ENCODE measurements at regions not wholly inside any gene's neighbourhood (a gene's known extent, or its start where the extent isn't known, plus 50 kb on each side); places are given as distances from the start of the nearest gene placed in this dataset.
A peak's percentile ranks its signal among the peaks of the same experiment; 100 is the strongest.

- no peak for DNase-seq (ENCODE audit: low spot score)
Measured at GRCh38 chr2:146138820-146139219, 1618.9 kb upstream of the ZEB2 start.

- no peak for DNase-seq (ENCODE audit: low spot score)
Measured at GRCh38 chr2:146135245-146135644, 1615.3 kb upstream of the ZEB2 start.

- DNase-seq (ENCODE audit: low spot score) = peak; percentile 0
Measured at GRCh38 chr2:146131785-146132184, 1611.9 kb upstream of the ZEB2 start.

- peak; percentile 0 for DNase-seq (ENCODE audit: low spot score)
Measured at GRCh38 chr2:146131048-146131447, 1611.1 kb upstream of the ZEB2 start.

GRCh38 chr2:146130290-146130689, 1610.4 kb upstream of the ZEB2 start:
- peak; percentile 0 for DNase-seq (ENCODE audit: low spot score)

- DNase-seq (ENCODE audit: low spot score) = no peak
Measured at GRCh38 chr2:146129231-146129630, 1609.3 kb upstream of the ZEB2 start.

DNA sequence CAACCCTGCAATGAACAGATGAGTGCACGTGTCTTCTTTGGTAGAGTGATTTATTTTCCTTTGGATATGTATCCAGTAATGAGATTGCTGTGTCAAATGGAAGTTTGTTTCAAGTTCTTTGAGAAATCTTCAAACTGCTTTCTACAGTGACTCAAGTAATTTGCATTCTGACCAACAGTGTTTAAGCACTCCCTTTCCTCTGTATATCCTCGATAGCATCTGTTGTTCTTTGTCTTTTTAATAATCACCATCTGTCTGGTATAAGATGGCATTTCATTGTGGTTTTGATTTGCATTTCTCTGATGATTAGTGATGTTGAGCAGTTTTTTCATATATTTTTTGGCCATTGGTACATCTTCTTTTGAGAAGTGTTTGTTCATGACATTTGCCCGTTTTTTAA, 1608.3 kb upstream of the ZEB2 start:
- DNase-seq (ENCODE audit: low spot score) = no peak

DNA sequence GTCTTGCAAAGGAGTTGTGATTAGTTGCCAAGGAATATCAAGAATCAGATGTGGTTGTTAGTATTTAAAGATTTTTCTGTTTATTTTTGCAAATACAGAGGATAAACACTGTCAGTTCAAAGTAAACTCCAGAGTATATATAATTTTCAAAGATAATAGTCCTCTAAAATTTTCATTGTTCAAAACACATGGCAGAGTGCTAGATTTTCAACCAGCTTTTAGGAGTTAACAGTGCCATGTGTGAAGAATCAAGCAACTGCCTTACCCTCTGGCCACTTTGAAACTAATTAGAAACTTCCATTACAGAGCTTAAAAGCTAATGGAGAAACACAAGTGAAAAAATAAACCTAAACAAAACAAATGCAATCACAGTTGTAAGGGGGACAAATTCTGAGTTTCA, 1605.6 kb upstream of the ZEB2 start:
- peak; percentile 0 for DNase-seq (ENCODE audit: low spot score)

- DNase-seq (ENCODE audit: low spot score) = no peak
Measured at GRCh38 chr2:146124741-146125140, 1604.8 kb upstream of the ZEB2 start.

DNA sequence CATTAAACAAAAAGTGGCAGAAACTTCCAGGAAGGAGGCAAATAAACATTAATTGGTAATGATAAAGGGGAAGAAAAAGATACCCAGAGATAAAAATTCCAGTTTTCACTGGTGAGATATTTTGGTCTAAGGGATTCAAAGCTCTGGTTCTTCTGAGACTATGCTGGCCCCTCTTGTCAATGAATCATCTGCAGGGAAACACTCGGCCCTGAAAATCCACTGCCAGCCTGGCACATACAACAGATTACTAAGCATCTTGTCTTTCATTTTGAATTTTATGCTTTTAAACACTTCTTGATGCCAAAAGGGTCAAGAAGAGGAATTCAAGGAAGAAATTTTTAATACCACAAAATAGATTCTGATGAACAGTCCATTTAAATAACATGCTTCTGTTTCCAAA, 1603.8 kb upstream of the ZEB2 start:
- DNase-seq (ENCODE audit: low spot score) = peak; percentile 1

- peak; percentile 1 for DNase-seq (ENCODE audit: low spot score)
Measured at GRCh38 chr2:146123256-146123655, 1603.3 kb upstream of the ZEB2 start.

- DNase-seq (ENCODE audit: low spot score) = no peak
Measured at GRCh38 chr2:146119586-146119985, 1599.7 kb upstream of the ZEB2 start.

DNA sequence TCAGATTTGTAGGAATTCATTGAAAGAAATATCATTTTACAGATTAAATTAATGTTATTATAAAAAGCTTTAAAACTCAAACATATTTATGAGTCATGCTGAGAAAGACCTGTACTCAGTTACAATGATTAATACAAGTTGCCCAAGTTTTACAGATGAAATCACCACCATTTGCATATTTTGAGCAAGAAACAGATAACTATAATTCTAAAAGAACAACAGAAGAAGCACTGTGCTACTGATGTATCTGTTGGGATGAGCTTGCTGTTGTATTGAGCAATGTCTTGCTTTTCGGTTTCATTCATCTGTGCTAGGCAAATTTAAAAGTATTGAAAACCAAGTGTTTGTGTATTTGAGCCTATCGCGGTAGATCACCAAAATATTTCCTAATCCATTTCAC, 1589.1 kb upstream of the ZEB2 start:
- no peak for DNase-seq (ENCODE audit: low spot score)

DNA sequence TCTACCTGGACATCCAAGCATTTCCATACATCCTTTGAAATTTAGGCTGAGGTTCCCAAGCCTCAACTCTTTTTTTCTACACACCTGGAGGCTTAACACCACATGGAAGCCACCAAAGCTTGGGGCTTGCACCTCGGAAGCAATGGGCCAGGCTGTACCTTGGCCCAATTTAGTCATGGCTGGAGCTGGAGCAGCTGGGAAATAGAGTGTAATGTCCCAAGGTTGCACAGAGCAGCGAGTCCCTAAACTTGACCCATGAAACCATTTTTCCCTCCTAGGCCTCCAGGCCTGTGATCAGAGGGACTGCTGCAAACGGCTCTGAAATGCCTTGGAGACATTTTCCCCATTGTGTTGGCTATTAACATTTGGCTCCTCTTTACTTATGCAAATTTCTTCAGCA, 1574.3 kb upstream of the ZEB2 start:
- no peak for DNase-seq (ENCODE audit: low spot score)

- no peak for DNase-seq (ENCODE audit: low spot score)
Measured at GRCh38 chr2:146081459-146081858, 1561.5 kb upstream of the ZEB2 start.

- DNase-seq (ENCODE audit: low spot score) = no peak
Measured at GRCh38 chr2:146080925-146081324, 1561.0 kb upstream of the ZEB2 start.

DNA sequence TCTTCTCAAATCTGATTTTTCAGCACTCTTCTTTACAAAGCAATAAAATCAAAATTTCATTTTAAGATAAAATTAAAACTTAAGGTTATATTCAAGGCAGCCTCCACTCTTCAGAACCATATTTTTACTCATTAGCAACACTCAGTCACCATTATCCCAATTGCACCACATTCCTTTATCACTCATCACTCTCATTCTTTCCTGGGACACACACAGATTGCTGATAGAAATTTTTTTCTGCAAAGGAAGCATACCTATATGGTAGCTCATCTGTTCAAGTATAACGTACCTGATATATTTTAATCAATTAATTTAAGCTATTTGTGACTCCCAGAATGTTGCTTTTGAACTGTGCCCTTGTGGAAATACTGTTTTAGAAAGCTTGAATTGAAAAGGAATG, 1559.3 kb upstream of the ZEB2 start:
- no peak for DNase-seq (ENCODE audit: low spot score)

DNA sequence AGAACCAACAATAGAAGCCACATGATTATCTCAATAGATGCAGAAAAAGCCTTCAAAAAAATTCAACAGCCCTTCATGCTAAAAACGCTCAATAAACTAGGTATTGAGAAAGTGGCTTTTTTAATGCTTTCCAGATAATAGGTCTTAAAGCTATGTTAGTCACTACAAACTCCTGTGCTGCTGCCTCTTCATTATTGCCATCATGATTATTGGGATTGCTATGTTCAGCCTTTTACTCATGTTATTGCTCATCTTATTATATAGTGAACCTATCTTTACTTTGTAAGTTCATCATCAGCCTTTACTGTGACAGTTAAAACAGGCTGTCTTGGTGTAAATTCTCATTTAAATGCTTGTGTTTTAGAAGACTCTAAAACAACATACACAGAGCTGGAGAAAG, 1557.2 kb upstream of the ZEB2 start:
- no peak for DNase-seq (ENCODE audit: low spot score)

DNA sequence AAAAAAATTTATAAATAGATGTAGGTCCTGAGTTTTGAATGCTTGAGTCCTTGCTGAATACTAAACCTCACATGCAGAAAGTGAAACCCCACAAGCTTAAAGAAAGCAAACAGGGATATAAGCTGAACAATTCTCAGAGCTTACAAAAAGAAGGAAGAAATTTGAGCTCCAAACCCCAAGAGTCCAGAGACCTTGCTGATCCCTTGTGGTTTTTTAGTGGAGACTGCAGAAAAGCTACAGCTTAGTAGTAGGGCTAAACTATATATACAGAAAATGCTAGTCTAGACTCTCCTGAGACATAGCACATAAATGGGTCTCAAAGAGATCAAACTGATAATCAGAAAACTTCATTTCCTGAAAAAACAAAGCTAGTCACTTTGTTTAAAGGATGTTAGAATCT, 1548.1 kb upstream of the ZEB2 start:
- no peak for DNase-seq (ENCODE audit: low spot score)

DNA sequence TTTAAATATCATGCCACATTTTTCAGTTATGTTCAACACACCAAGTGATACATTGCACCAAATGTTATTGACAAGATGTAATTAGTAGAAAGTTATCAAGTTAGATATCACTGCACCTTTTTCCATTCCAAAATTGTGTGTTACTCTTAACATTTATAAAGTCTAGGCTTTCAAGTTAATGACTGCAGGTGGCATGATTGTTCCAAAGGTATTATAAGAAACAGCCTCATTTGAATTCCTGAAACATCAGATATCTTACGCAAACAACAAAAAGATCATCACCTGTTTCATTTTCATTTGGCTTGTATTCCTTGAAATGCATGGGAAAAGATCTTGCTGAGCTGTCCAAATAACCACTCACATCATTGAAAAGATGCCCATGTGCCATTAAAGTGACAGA, 1528.2 kb upstream of the ZEB2 start:
- DNase-seq (ENCODE audit: low spot score) = no peak

DNA sequence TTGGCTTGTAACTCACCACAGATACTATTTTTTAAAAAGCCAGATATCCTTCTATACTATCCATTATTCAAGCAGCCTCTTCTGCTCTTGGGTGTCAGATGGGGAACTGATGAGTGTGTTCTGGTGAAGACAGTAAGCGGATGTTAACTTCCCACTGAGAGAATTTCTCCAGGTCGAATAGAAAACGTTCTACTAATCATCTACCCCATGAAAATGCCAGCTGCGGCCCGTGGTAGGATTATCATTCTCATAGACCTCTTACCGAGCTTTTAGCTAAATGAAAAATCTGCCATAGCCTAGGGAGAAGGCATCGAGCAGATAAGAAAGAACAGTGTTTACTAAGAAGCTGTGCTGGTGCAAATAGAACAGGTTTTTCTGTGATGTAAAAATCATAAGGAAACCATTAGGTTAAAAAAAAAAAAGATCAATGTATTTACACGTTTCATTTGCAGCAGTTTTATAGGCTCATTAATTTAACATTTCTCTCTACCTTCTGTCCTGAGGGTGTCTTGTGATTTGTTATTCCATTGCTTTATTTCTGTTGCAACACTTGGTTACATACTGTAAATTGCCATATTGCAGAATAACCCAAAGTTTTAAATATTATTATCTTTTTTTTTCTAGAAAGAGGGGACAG, 1521.5 kb upstream of the ZEB2 start:
- no peak for DNase-seq (ENCODE audit: low spot score)

DNA sequence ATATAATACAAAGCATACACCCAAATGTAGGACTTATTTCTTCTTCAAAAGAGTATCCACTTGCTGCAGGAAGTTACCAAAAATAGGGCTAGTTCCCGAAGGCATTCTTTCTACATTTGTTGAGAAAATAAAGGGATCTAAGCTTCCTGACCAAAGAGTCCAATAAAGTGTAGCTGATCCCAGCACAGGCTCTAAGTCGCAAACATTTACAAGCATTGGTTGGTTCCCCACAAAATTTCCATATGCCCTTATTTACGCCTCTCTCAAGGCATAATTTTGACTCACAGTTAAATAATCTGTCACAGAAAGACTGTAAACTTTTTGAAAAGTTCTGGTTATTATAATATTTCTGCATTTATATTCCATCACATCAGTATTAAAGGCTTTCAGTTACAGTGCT, 1520.1 kb upstream of the ZEB2 start:
- DNase-seq (ENCODE audit: low spot score) = no peak

DNA sequence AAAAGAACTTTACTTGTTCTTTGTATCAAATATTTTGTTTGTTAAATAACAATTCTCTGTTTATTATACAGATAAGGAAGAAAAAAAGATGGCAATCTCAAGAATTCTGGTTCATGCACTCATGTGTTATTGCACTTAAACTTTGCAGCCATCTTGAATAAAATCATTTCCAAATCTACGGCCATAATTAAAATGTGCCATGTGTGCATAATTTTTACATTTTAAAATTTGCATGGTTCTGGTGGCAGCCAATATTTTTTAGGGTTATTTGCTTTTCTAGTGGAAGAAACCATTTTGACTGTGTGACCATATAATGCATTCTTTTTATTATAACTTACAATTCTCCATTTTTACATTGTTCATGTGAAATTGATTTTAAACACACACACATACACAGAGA, 1518.1 kb upstream of the ZEB2 start:
- DNase-seq (ENCODE audit: low spot score) = no peak

DNA sequence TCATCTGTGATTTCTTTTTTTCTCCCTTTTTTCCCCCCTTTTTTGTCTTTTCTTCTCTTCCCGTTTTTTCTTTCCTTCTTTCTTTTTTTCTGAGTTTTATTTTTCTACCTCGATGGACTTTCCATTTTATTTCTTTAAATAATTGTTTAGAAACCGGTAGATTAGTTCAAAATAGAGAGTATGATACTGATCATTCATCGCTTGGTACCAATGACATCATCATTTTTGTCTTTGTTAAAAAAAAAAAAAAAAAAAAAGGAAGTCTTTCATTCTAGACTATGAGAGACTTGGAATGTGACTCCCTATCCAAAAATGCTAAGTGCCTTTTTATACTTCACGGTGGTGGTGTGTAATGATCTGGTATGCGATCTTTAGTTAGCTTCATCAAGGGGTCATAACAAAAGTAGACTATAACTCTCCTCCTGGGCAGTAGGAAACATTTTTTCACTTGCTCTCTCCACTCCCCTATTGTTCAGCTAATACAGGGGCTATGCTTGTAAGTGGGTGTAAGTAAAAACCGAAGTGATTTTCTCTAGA, 1517.5 kb upstream of the ZEB2 start:
- no peak for DNase-seq (ENCODE audit: low spot score)

GRCh38 chr2:146031158-146031557, 1511.2 kb upstream of the ZEB2 start:
- DNase-seq (ENCODE audit: low spot score) = no peak

Measured in hematopoietic multipotent progenitor cell treated with erythropoietin and hydrocortisone succinate and interleukin-3 and kit ligand, for 15 days (in vitro differentiated cells).